ENCODE measurements at regions not wholly inside any gene's neighbourhood (a gene's known extent, or its start where the extent isn't known, plus 50 kb on each side); places are given as distances from the start of the nearest gene placed in this dataset.

GRCh38 chr2:20111311-20112131, 60.1 kb upstream of the LAPTM4A start:
- no peak for DNase-seq (ENCODE audit: low read depth in 2 of 3, low spot score in 1 of 3)

GRCh38 chr2:20110876-20111275, 59.4 kb upstream of the LAPTM4A start:
- no peak for DNase-seq (ENCODE audit: low read depth in 2 of 3, low spot score in 1 of 3)

DNA sequence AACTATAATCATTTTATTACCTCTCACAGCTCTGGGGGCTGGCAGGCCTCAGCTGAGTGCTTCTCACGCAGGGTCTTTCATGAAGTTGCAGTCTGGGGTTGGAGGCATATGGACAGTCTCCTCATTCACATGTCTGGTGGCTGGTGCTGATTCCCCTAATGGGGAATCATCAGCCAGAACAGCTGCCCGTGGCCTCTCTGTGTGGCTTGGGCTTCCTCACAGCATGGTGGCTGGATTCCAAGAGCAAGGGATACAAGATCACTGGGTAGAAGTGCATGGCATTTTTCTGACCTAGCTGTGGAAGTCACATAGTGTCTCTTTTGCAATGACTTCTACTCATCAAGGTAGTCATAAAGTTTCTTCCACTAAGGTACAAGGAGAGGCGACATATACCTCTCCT, 59.0 kb upstream of the LAPTM4A start:
- no peak for DNase-seq (ENCODE audit: low read depth in 2 of 3, low spot score in 1 of 3)

GRCh38 chr2:20108655-20109396, 57.4 kb upstream of the LAPTM4A start:
- DNase-seq (ENCODE audit: low read depth in 2 of 3, low spot score in 1 of 3): no peak

DNA sequence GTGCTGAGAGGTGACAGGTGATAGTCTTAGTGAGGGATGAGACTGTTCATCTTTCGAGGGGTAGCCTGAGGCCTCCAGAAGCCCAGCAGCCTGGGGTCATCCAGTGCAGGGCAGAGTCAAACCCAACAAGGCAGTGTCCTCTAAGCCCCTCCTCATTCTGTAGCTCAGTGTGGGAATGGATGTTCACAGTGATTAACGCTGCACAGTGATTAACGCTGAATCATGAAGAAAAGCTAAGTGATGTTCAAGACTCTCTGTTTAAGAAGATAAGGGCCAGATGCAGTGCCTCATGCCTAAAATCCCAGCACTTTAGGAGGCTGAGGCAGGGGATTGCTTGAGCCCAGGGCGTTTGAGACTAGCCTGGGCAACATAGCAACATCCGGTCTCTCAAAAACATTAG, 56.3 kb upstream of the LAPTM4A start:
- DNase-seq (ENCODE audit: low read depth in 2 of 3, low spot score in 1 of 3): no peak

DNA sequence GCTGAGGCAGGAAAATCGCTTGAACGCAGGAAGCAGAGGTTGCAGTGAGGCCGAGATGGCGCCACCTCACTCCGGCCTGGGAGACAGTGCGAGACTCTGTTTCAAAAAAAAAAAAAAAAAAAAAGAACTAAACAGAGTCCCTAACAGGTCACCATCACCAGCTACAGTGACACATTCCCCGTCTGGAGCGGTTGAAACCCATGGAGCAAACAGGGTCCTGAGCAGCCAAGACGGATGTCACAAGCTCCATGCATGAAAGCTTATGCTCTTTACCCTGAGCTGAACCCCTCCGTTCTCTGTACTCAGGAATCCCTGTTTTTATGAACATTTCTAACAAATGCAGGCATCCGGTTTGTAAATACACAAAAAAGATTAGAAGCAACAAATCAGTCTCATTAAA, 55.9 kb upstream of the LAPTM4A start:
- no peak for DNase-seq (ENCODE audit: low read depth in 2 of 3, low spot score in 1 of 3)

GRCh38 chr2:20106746-20107145, 55.3 kb upstream of the LAPTM4A start:
- peak in 2 of 3 donors; percentile 7 to 38 for DNase-seq (ENCODE audit: low read depth in 2 of 3, low spot score in 1 of 3)

GRCh38 chr2:20104900-20105545, 53.6 kb upstream of the LAPTM4A start:
- no peak for DNase-seq (ENCODE audit: low read depth in 2 of 3, low spot score in 1 of 3)

- DNase-seq (ENCODE audit: low read depth in 2 of 3, low spot score in 1 of 3): no peak
Observed at GRCh38 chr2:20103530-20103929, 52.1 kb upstream of the LAPTM4A start.

Measured in stimulated activated CD4-positive, alpha-beta T cell treated with anti-CD3 and anti-CD28 coated beads, Interleukin-12 subunit alpha, Interleukin-12 subunit beta, amount 100 ng/mL, for 48 hours (primary cell).